ENCODE measurements at regions not wholly inside any gene's neighbourhood (a gene's known extent, or its start where the extent isn't known, plus 50 kb on each side); places are given as distances from the start of the nearest gene placed in this dataset.

GRCh38 chr12:74144396-74144795 is 393.2 kb upstream of the ATXN7L3B start:
- no peaks in the 10 kb centered on the region for H3K36me3 ChIP-seq (ENCODE audit: control insufficient read depth in 4 of 4, insufficient read depth in 4 of 4, low read length in 4 of 4)
- 92% methylated on average over 4 of the region's 4 CpGs for WGBS, 2 donors
- H3K9ac ChIP-seq (ENCODE audit: insufficient read depth in 1 of 2, low read length in 2 of 2): no peak overlapping the region
- no peaks in the 10 kb centered on the region for H3K9me3 ChIP-seq (ENCODE audit: control insufficient read depth in 4 of 4, insufficient read depth in 3 of 4, low read length in 3 of 4)
- H3K27me3 ChIP-seq (ENCODE audit: control insufficient read depth in 3 of 3, insufficient read depth in 3 of 3, low read length in 2 of 3): no peaks in the 10 kb centered on the region
- H3K4me1 ChIP-seq (ENCODE audit: control insufficient read depth in 5 of 5, insufficient read depth in 5 of 5, low read length in 5 of 5): no peaks in the 10 kb centered on the region
- ATAC-seq (ENCODE audit: insufficient read depth, low FRiP score) (no peak), DNase-seq (no peak)
- no peak overlapping the region for H3K27ac ChIP-seq (ENCODE audit: low read depth in 1 of 2, low read length in 1 of 2)
- TF ChIP-seq CTCF (IDR thresholded peaks at IDR 0.05; ENCODE audit: control extremely low read depth, extremely low read depth): no peak
- no peak overlapping the region for H3K4me3 ChIP-seq

GRCh38 chr12:74145328-74145727 is 392.3 kb upstream of the ATXN7L3B start:
- Histone ChIP-seq H3K9me3 (ENCODE audit: control insufficient read depth in 4 of 4, insufficient read depth in 3 of 4, low read length in 3 of 4) (no peaks in the 10 kb centered on the region), H3K4me3 (no peak overlapping the region), H3K36me3 (ENCODE audit: control insufficient read depth in 4 of 4, insufficient read depth in 4 of 4, low read length in 4 of 4) (no peaks in the 10 kb centered on the region), H3K4me1 (ENCODE audit: control insufficient read depth in 5 of 5, insufficient read depth in 5 of 5, low read length in 5 of 5) (no peaks in the 10 kb centered on the region), H3K9ac (ENCODE audit: insufficient read depth in 1 of 2, low read length in 2 of 2) (no peak overlapping the region), H3K27me3 (ENCODE audit: control insufficient read depth in 3 of 3, insufficient read depth in 3 of 3, low read length in 2 of 3) (no peaks in the 10 kb centered on the region), H3K27ac (ENCODE audit: low read depth in 1 of 2, low read length in 1 of 2) (no peak overlapping the region)
- no peak for ATAC-seq (ENCODE audit: insufficient read depth, low FRiP score)
- 21 to 31% methylated on average over 1 of the region's 1 CpG for WGBS, 2 donors
- DNase-seq: no peak
- TF ChIP-seq CTCF (IDR thresholded peaks at IDR 0.05; ENCODE audit: control extremely low read depth, extremely low read depth): no peak

GRCh38 chr12:74148849-74149248 is 388.8 kb upstream of the ATXN7L3B start:
- no peaks in the 10 kb centered on the region for H3K9me3 ChIP-seq (ENCODE audit: control insufficient read depth in 4 of 4, insufficient read depth in 3 of 4, low read length in 3 of 4)
- no peak overlapping the region for H3K27ac ChIP-seq (ENCODE audit: low read depth in 1 of 2, low read length in 1 of 2)
- ATAC-seq (ENCODE audit: insufficient read depth, low FRiP score) (no peak), DNase-seq (no peak)
- WGBS, 2 donors: 68 to 77% methylated on average over 2 of the region's 2 CpGs
- H3K27me3 ChIP-seq (ENCODE audit: control insufficient read depth in 3 of 3, insufficient read depth in 3 of 3, low read length in 2 of 3): no peaks in the 10 kb centered on the region
- no peaks in the 10 kb centered on the region for H3K36me3 ChIP-seq (ENCODE audit: control insufficient read depth in 4 of 4, insufficient read depth in 4 of 4, low read length in 4 of 4)
- no peak overlapping the region for H3K4me3 ChIP-seq
- TF ChIP-seq CTCF (IDR thresholded peaks at IDR 0.05; ENCODE audit: control extremely low read depth, extremely low read depth): no peak
- no peak overlapping the region for H3K9ac ChIP-seq (ENCODE audit: insufficient read depth in 1 of 2, low read length in 2 of 2)
- no peaks in the 10 kb centered on the region for H3K4me1 ChIP-seq (ENCODE audit: control insufficient read depth in 5 of 5, insufficient read depth in 5 of 5, low read length in 5 of 5)

GRCh38 chr12:74152370-74152769 is 385.3 kb upstream of the ATXN7L3B start:
- no peaks in the 10 kb centered on the region for H3K9me3 ChIP-seq (ENCODE audit: control insufficient read depth in 4 of 4, insufficient read depth in 3 of 4, low read length in 3 of 4)
- H3K9ac ChIP-seq (ENCODE audit: insufficient read depth in 1 of 2, low read length in 2 of 2): no peak overlapping the region
- no peaks in the 10 kb centered on the region for H3K4me1 ChIP-seq (ENCODE audit: control insufficient read depth in 5 of 5, insufficient read depth in 5 of 5, low read length in 5 of 5)
- ATAC-seq (ENCODE audit: insufficient read depth, low FRiP score) (no peak), DNase-seq (no peak)
- no peak overlapping the region for H3K4me3 ChIP-seq
- no peak overlapping the region for H3K27ac ChIP-seq (ENCODE audit: low read depth in 1 of 2, low read length in 1 of 2)
- TF ChIP-seq CTCF (IDR thresholded peaks at IDR 0.05; ENCODE audit: control extremely low read depth, extremely low read depth): no peak
- whole genome bisulfite sequencing, 2 donors: 41 to 75% methylated on average over 2 of the region's 2 CpGs
- no peaks in the 10 kb centered on the region for H3K27me3 ChIP-seq (ENCODE audit: control insufficient read depth in 3 of 3, insufficient read depth in 3 of 3, low read length in 2 of 3)
- no peaks in the 10 kb centered on the region for H3K36me3 ChIP-seq (ENCODE audit: control insufficient read depth in 4 of 4, insufficient read depth in 4 of 4, low read length in 4 of 4)
